Vagina (tissue), 2 donors: ENCODE measurements at regions not wholly inside any gene's neighbourhood (a gene's known extent, or its start where the extent isn't known, plus 50 kb on each side); places are given as distances from the start of the nearest gene placed in this dataset.
"Not testable (repeated sequence)": the region's sequence is repeated elsewhere in the genome, so short reads cannot be mapped to it uniquely, and the experiment has no call there.

ENCODE experiments used
- DNase-seq, 2 donors: peaks; one replicate each; pipeline ENCODE4 v3.0.0-alpha.2; 2017; ENCODE audit errors: extremely low spot score in 2 of 2
- H3K27ac ChIP-seq: fragments of 200-600 bp; sonication (generic); one replicate; pipeline ENCODE4 v1.5.1; 2019
- H3K27me3 ChIP-seq: fragments of 200-600 bp; sonication (generic); one replicate; pipeline ENCODE4 v1.5.1; 2019
- H3K36me3 ChIP-seq, 2 donors: fragments of 200-600 bp; sonication (generic); one replicate each; pipeline ENCODE4 v1.5.1; 2017 to 2019
- H3K4me1 ChIP-seq: fragments of 200-600 bp; sonication (generic); one replicate; pipeline ENCODE4 v1.5.1; 2019
- H3K4me3 ChIP-seq, 2 donors: fragments of 200-600 bp; sonication (generic); 1 replicate in 1 of 2; 2 replicates in 1 of 2; pipeline ENCODE4 v1.5.1; 2016 to 2019
- H3K9me3 ChIP-seq: fragments of 200-600 bp; sonication (generic); one replicate; pipeline ENCODE4 v1.5.1; 2019
- CTCF ChIP-seq, 3 experiments: fragments of 450-650 bp in 2 of 3; fragments of 200-600 bp in 1 of 3; sonication (generic) in 1 of 3; IDR thresholded peaks; one replicate each; pipeline ENCODE4 v1.5.1; 2017 to 2019; ENCODE audit warnings: antibody characterized with exemption in 3 of 3, mild to moderate bottlenecking in 2 of 3, moderate library complexity in 2 of 3
- POLR2A ChIP-seq, 2 donors: fragments of 450-650 bp; IDR thresholded peaks; one replicate each; pipeline ENCODE4 v1.6.1; 2017; ENCODE audit warnings: antibody characterized with exemption in 2 of 2, mild to moderate bottlenecking in 2 of 2, moderate library complexity in 2 of 2
- POLR2AphosphoS5 ChIP-seq, 2 donors: sonication (generic); formaldehyde crosslinking; IDR thresholded peaks; one replicate each; pipeline ENCODE4 v1.9.0; 2017; ENCODE audit warnings: antibody characterized with exemption in 2 of 2, mild to moderate bottlenecking in 2 of 2, low read depth in 1 of 2; ENCODE audit not compliant: insufficient read depth in 1 of 2
- intact Hi-C: fragments of 100-400 bp; cut with DNase I; formaldehyde crosslinking; loops from one replicate; pipeline ENCODE4 v1.15.1; 2023

GRCh38 chr4:28482580-28483270, 1622.1 kb downstream of the STIM2 start:
- no peak overlapping the region for H3K4me3 ChIP-seq
- no peaks in the 10 kb centered on the region for H3K9me3 ChIP-seq
- no peak for TF ChIP-seq POLR2A (IDR thresholded peaks at IDR 0.05)
- no peak for TF ChIP-seq POLR2AphosphoS5 (IDR thresholded peaks at IDR 0.05; ENCODE audit: insufficient read depth in 1 of 2, low read depth in 1 of 2)
- TF ChIP-seq CTCF (IDR thresholded peaks at IDR 0.05): no peak
- DNase-seq: no peak
- intact Hi-C loops: no loop called here
- H3K27ac ChIP-seq: no peak overlapping the region
- H3K27me3 ChIP-seq: no peaks in the 10 kb centered on the region
- no peaks in the 10 kb centered on the region for H3K4me1 ChIP-seq
- H3K36me3 ChIP-seq: no peaks in the 10 kb centered on the region

- intact Hi-C loops: no loop called here
- Histone ChIP-seq H3K27ac (no peak overlapping the region), H3K9me3 (no peaks in the 10 kb centered on the region), H3K4me1 (no peaks in the 10 kb centered on the region), H3K4me3 (no peak overlapping the region), H3K36me3 (no peaks in the 10 kb centered on the region), H3K27me3 (no peaks in the 10 kb centered on the region)
- no peak for DNase-seq
- TF ChIP-seq CTCF (IDR thresholded peaks at IDR 0.05) (no peak), POLR2A (IDR thresholded peaks at IDR 0.05) (no peak), POLR2AphosphoS5 (IDR thresholded peaks at IDR 0.05; ENCODE audit: insufficient read depth in 1 of 2, low read depth in 1 of 2) (no peak)
Observed at GRCh38 chr4:28488021-28488420, 1627.4 kb downstream of the STIM2 start.

- Histone ChIP-seq H3K4me3 (no peak overlapping the region), H3K27me3 (no peaks in the 10 kb centered on the region), H3K27ac (no peak overlapping the region), H3K36me3 (no peaks in the 10 kb centered on the region), H3K4me1 (no peaks in the 10 kb centered on the region), H3K9me3 (no peaks in the 10 kb centered on the region)
- intact Hi-C loops: no loop called here
- no peak for TF ChIP-seq CTCF (IDR thresholded peaks at IDR 0.05)
- no peak for TF ChIP-seq POLR2A (IDR thresholded peaks at IDR 0.05)
- no peak for TF ChIP-seq POLR2AphosphoS5 (IDR thresholded peaks at IDR 0.05; ENCODE audit: insufficient read depth in 1 of 2, low read depth in 1 of 2)
- DNase-seq: no peak
Observed at GRCh38 chr4:28490669-28491068, 1630.0 kb downstream of the STIM2 start.

GRCh38 chr4:28505064-28505463, 1644.4 kb downstream of the STIM2 start:
- Histone ChIP-seq H3K9me3 (no peaks in the 10 kb centered on the region), H3K27ac (no peak overlapping the region), H3K27me3 (no peaks in the 10 kb centered on the region), H3K4me1 (no peaks in the 10 kb centered on the region), H3K36me3 (no peaks in the 10 kb centered on the region), H3K4me3 (no peak overlapping the region)
- no peak for DNase-seq
- TF ChIP-seq CTCF (IDR thresholded peaks at IDR 0.05) (no peak), POLR2AphosphoS5 (IDR thresholded peaks at IDR 0.05; ENCODE audit: insufficient read depth in 1 of 2, low read depth in 1 of 2) (no peak), POLR2A (IDR thresholded peaks at IDR 0.05) (no peak)
- intact Hi-C loops: no loop called here

GRCh38 chr4:28508636-28509035, 1648.0 kb downstream of the STIM2 start:
- no peaks in the 10 kb centered on the region for H3K4me1 ChIP-seq
- TF ChIP-seq CTCF (IDR thresholded peaks at IDR 0.05): no peak
- TF ChIP-seq POLR2AphosphoS5 (IDR thresholded peaks at IDR 0.05; ENCODE audit: insufficient read depth in 1 of 2, low read depth in 1 of 2): no peak
- no peak for TF ChIP-seq POLR2A (IDR thresholded peaks at IDR 0.05)
- intact Hi-C loops: no loop called here
- DNase-seq: no peak
- H3K27me3 ChIP-seq: no peaks in the 10 kb centered on the region
- H3K9me3 ChIP-seq: no peaks in the 10 kb centered on the region
- H3K4me3 ChIP-seq: no peak overlapping the region
- no peaks in the 10 kb centered on the region for H3K36me3 ChIP-seq
- no peak overlapping the region for H3K27ac ChIP-seq

- H3K27me3 ChIP-seq, DNase-seq, H3K36me3 ChIP-seq, H3K4me3 ChIP-seq, H3K27ac ChIP-seq, intact Hi-C loops, H3K9me3 ChIP-seq, H3K4me1 ChIP-seq: not testable (repeated sequence)
Observed at GRCh38 chr4:28514766-28515165, 1654.1 kb downstream of the STIM2 start.
